ENCODE measurements at regions not wholly inside any gene's neighbourhood (a gene's known extent, or its start where the extent isn't known, plus 50 kb on each side); places are given as distances from the start of the nearest gene placed in this dataset.

GRCh38 chr10:36764823-36765222 is 360.6 kb upstream of the ANKRD30A start:
- no peak for DNase-seq (ENCODE audit: low spot score)
- in situ Hi-C loops (cut with MboI; ENCODE audit: low sequenced_read_pairs, unreplicated experiment) = no loop called here
- TF ChIP-seq CTCF (IDR thresholded peaks at IDR 0.05; ENCODE audit: borderline replicate concordance, control extremely low read depth, extremely low read depth, insufficient read depth, missing control alignments) = no peak

DNA sequence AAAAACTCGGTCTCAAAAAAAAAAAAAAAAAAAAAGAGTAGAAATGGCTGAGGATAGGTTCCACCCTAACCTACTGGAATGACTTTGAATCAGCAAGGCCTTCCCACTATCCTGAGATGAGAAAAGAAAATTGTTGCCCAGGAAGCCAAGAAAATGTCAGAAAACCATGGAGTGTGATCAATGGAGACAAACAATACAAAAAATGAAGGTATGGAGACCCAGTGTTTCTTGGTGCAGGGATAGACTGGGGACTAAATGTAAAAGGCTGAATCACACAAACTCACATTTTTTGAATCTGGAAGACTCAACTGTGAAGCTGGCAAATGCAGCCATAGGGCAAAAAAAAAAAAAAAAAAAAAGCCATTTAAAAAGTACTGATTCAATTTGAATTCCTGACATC is 364.3 kb upstream of the ANKRD30A start:
- DNase-seq (ENCODE audit: low spot score) = no peak
- in situ Hi-C loops (cut with MboI; ENCODE audit: low sequenced_read_pairs, unreplicated experiment) = no loop called here
- no peak for TF ChIP-seq CTCF (IDR thresholded peaks at IDR 0.05; ENCODE audit: borderline replicate concordance, control extremely low read depth, extremely low read depth, insufficient read depth, missing control alignments)

DNA sequence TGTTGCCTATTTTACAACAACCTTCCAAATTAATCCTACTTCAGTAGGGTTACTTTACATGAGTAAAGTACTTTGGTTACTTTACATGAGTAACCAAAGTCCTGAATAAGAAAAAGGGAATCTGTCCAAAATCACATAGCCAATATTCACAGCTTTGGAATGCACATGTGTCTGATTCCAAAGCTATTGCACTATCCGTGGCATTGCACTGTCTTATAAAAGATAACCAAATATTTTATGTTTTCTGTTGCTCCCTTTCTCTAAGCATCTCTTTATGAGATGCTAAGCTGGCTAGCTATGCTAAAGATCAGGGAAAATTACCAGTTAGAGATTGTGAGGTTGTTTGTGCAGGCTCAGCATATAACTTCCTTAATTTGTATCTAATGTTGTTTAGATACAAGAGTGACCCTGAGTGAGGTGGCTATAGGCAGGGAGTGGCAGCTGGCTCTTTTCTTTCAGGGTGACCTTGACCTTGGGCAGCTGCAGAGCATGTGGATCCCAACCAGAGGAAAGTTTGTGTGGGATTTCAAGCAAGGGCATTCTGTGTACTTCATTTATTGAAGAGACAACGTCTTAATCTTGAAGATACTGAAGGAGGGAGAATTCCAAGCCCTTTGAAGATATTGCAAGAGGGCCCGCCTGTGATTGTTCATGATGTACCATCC is 366.1 kb upstream of the ANKRD30A start:
- TF ChIP-seq CTCF (IDR thresholded peaks at IDR 0.05; ENCODE audit: borderline replicate concordance, control extremely low read depth, extremely low read depth, insufficient read depth, missing control alignments) = no peak
- DNase-seq (ENCODE audit: low spot score) = no peak
- in situ Hi-C loops (cut with MboI; ENCODE audit: low sequenced_read_pairs, unreplicated experiment) = no loop called here

GRCh38 chr10:36748128-36748871 is 377.1 kb upstream of the ANKRD30A start:
- TF ChIP-seq CTCF (IDR thresholded peaks at IDR 0.05; ENCODE audit: borderline replicate concordance, control extremely low read depth, extremely low read depth, insufficient read depth, missing control alignments) = no peak
- in situ Hi-C loops (cut with MboI; ENCODE audit: low sequenced_read_pairs, unreplicated experiment) = no loop called here
- no peak for DNase-seq (ENCODE audit: low spot score)

DNA sequence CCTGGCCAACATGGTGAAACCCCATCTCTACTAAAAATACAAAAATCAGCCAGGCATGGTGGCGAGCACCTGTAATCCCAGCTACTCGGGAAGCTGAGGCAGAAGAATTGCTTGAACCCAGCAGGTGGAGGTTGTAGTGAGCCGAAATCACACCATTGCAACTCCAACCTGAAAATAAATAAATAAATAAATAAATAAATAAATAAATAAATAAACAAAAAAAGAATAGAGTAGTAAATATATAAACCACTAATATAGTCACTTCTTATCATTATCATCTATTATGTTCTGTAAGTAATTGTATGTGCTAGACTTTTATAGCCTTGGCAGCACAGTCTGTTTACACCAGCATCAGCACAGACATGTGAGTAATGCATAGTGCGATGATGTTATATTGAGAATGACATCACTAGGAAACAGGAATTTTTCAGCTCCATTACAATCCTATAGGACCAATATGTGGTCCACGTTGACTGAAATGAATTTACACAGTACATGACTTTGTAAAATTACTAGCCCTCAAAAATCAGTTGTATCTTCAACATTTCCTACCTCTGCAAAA is 385.4 kb upstream of the ANKRD30A start:
- no peak for TF ChIP-seq CTCF (IDR thresholded peaks at IDR 0.05; ENCODE audit: borderline replicate concordance, control extremely low read depth, extremely low read depth, insufficient read depth, missing control alignments)
- in situ Hi-C loops (cut with MboI; ENCODE audit: low sequenced_read_pairs, unreplicated experiment) = no loop called here
- DNase-seq (ENCODE audit: low spot score) = no peak

GRCh38 chr10:36738738-36739431 is 386.5 kb upstream of the ANKRD30A start:
- TF ChIP-seq CTCF (IDR thresholded peaks at IDR 0.05; ENCODE audit: borderline replicate concordance, control extremely low read depth, extremely low read depth, insufficient read depth, missing control alignments) = no peak
- DNase-seq (ENCODE audit: low spot score) = no peak
- in situ Hi-C loops (cut with MboI; ENCODE audit: low sequenced_read_pairs, unreplicated experiment) = no loop called here
